Adrenal gland (tissue), 9 donors: ENCODE measurements at regions not wholly inside any gene's neighbourhood (a gene's known extent, or its start where the extent isn't known, plus 50 kb on each side); places are given as distances from the start of the nearest gene placed in this dataset.
"Not testable (repeated sequence)": the region's sequence is repeated elsewhere in the genome, so short reads cannot be mapped to it uniquely, and the experiment has no call there.

Source experiments
- DNase-seq, 7 donors: peaks; one replicate each; pipeline ENCODE4 v3.0.0-alpha.2; 2019 to 2020
- H3K27ac ChIP-seq, 5 donors: fragments of 200-600 bp; sonication (generic) in 4 of 5; 1 replicate in 3 of 5; 2 replicates in 2 of 5; pipeline versions ENCODE4 v1.5.1 to v1.8.0; 2016 to 2020; ENCODE audit warnings: mild to moderate bottlenecking in 1 of 5
- H3K27me3 ChIP-seq: fragments of 200-600 bp; 2 replicates; pipeline ENCODE4 v1.8.0; 2021
- H3K36me3 ChIP-seq, 2 donors: fragments of 200-600 bp; replicated peaks in 1 of 2; 1 replicate in 1 of 2; 2 replicates in 1 of 2; pipeline versions ENCODE4 v1.5.1 to v1.8.0; 2018 to 2022
- H3K4me1 ChIP-seq, 2 donors: fragments of 200-600 bp; replicated peaks in 1 of 2; 1 replicate in 1 of 2; 2 replicates in 1 of 2; pipeline versions ENCODE4 v1.5.1 to v1.8.0; 2018 to 2021
- H3K4me3 ChIP-seq, 4 donors: fragments of 200-600 bp; sonication (generic) in 3 of 4; one replicate each; pipeline ENCODE4 v1.5.1; 2016 to 2018
- H3K9me3 ChIP-seq, 3 donors: fragments of 200-600 bp; sonication (generic) in 1 of 3; replicated peaks in 1 of 3; 1 replicate in 2 of 3; 2 replicates in 1 of 3; pipeline versions ENCODE4 v1.5.1 to v1.8.0; 2016 to 2021
- POLR2A ChIP-seq, 2 donors: fragments of 450-650 bp; IDR thresholded peaks; one replicate each; pipeline ENCODE4 v1.6.1; 2017; ENCODE audit warnings: antibody characterized with exemption in 2 of 2, mild to moderate bottlenecking in 2 of 2, moderate library complexity in 1 of 2
- WGBS, 4 donors: extraction: QIAGEN DNeasy Blood & Tissue Kit in 2 of 4; methylation state at CpG; one replicate each; pipeline versions ENCODE4 v1.1.5 to v1.1.7; 2013 to 2017; 5-methylcytosine and 5-hydroxymethylcytosine counted together
- intact Hi-C, 2 donors: fragments of 100-400 bp; cut with DNase I; formaldehyde crosslinking; loops; one replicate each; pipeline versions ENCODE4 v1.14.1 to v1.15.0; 2022 to 2023
- TF ChIP-seq, protein P1 (sequence below), 6 experiments: fragments of 450-650 bp in 4 of 6; fragments of 200-600 bp in 2 of 6; sonication (generic) in 1 of 6; IDR thresholded peaks; 1 replicate in 5 of 6; 2 replicates in 1 of 6; pipeline versions ENCODE4 v1.5.1 to v1.8.0; 2016 to 2021; ENCODE audit warnings: antibody characterized with exemption in 6 of 6, mild to moderate bottlenecking in 2 of 6, moderate library complexity in 1 of 6
- donor health status: healthy with polysubstance abuse.
- donor health status: Bipolar disorder and iron deficiency.
- donor health status: DM: yes; HTN: yes; CAD: no.
- donor health status: DM: no; HTN: no; CAD: no.
- donor health status: DM: no; HTN: no; CAD: no.

DNA sequence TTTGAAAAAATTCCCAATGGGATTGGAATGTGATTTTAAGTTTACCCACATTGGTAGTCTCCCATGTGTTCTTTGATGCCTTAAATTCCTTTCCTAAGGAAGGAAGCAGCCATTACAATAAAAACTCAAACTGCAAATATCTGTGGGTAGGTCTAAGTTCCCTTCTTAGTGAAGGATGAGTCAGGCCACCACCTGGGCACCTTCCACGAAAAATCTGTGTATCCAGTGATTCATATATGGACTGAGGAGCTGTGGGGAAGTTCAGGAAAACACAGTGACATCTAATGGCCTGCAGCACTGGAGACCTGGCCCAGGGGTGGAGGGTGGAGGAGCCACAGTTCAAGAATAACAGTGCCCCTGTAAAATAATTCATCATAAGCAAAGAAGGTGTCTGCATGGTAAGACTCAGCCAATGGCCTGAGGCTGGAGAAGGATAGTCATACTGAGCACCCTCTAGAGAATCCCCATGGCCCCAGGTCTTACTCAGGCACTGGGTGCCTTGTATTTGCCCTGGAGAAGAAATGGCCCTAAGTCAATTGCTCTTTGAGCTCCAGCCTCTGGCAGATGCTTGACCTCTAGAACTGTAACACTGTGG, 248.6 kb downstream of the SP3 start:
- H3K36me3 ChIP-seq, result no peaks in the 10 kb centered on the region
- no peak for DNase-seq
- no peak overlapping the region for H3K27ac ChIP-seq
- intact Hi-C loops, result no loop called here
- WGBS, 4 donors, result 42 to 56% (median 53%) methylated on average over 1 of the region's 1 CpG
- no peaks in the 10 kb centered on the region for H3K4me1 ChIP-seq
- no peak overlapping the region for H3K4me3 ChIP-seq
- TF ChIP-seq POLR2A (IDR thresholded peaks at IDR 0.05), result no peak
- TF ChIP-seq, protein P1, sequence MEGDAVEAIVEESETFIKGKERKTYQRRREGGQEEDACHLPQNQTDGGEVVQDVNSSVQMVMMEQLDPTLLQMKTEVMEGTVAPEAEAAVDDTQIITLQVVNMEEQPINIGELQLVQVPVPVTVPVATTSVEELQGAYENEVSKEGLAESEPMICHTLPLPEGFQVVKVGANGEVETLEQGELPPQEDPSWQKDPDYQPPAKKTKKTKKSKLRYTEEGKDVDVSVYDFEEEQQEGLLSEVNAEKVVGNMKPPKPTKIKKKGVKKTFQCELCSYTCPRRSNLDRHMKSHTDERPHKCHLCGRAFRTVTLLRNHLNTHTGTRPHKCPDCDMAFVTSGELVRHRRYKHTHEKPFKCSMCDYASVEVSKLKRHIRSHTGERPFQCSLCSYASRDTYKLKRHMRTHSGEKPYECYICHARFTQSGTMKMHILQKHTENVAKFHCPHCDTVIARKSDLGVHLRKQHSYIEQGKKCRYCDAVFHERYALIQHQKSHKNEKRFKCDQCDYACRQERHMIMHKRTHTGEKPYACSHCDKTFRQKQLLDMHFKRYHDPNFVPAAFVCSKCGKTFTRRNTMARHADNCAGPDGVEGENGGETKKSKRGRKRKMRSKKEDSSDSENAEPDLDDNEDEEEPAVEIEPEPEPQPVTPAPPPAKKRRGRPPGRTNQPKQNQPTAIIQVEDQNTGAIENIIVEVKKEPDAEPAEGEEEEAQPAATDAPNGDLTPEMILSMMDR (IDR thresholded peaks at IDR 0.05), result no peak
- H3K27me3 ChIP-seq, result no peaks in the 10 kb centered on the region
- no peaks in the 10 kb centered on the region for H3K9me3 ChIP-seq

DNA sequence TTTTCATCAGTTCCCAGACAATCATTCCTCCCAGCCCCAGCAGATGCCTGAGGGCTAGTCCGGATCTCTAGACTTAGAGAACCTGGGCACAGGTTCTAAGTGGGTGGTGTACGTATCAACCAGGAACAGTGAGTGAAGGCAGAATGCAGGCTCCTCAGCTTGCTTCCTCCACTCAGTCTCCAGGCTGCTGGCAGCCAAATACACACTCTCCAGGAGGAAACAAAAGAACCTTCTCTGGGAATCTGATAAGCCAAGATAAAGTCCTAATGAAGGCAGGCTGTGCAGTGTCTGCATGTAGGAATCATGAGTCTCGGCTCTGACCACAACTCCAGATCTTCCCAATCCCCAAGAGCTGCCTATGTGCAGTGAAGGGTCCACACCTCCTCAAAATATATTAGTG, 245.7 kb downstream of the SP3 start:
- Histone ChIP-seq H3K4me1 (no peaks in the 10 kb centered on the region), H3K27ac (no peak overlapping the region), H3K36me3 (no peaks in the 10 kb centered on the region), H3K9me3 (no peaks in the 10 kb centered on the region), H3K27me3 (no peaks in the 10 kb centered on the region), H3K4me3 (no peak overlapping the region)
- DNase-seq, result no peak
- intact Hi-C loops, result no loop called here
- 77 to 85% (median 79%) methylated on average over 3 of the region's 3 CpGs for WGBS, 4 donors
- TF ChIP-seq, protein P1 (IDR thresholded peaks at IDR 0.05), result no peak
- no peak for TF ChIP-seq POLR2A (IDR thresholded peaks at IDR 0.05)

DNA sequence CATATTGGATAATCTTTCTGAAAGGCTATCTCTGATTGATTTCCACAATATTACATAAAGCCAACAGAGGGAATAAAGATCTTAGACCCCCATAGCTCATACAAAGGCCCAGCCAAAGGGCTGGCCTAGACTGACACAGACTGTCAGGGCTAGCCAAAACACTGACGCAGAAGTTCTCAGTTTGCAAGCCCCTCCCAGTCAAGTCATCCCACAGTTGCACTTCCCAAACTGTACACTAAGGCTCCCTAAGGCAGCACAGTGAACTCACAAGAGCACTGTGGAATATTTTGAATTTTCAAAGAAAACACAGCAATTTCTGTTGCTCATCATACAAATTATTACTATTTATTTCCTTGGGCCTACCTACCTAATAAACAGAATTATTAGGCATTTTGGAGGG, 244.9 kb downstream of the SP3 start:
- Histone ChIP-seq H3K9me3 (no peaks in the 10 kb centered on the region), H3K4me3 (no peak overlapping the region), H3K4me1 (no peaks in the 10 kb centered on the region), H3K27ac (no peak overlapping the region), H3K27me3 (no peaks in the 10 kb centered on the region), H3K36me3 (no peaks in the 10 kb centered on the region)
- peak in 1 of 7 donors; percentile 1 for DNase-seq
- WGBS, 4 donors, result 51 to 63% (median 59%) methylated on average over 1 of the region's 1 CpG
- intact Hi-C loops, result no loop called here
- TF ChIP-seq POLR2A (IDR thresholded peaks at IDR 0.05), result no peak
- TF ChIP-seq, protein P1 (IDR thresholded peaks at IDR 0.05), result peak in 1 of 6 experiments; percentile 17

DNA sequence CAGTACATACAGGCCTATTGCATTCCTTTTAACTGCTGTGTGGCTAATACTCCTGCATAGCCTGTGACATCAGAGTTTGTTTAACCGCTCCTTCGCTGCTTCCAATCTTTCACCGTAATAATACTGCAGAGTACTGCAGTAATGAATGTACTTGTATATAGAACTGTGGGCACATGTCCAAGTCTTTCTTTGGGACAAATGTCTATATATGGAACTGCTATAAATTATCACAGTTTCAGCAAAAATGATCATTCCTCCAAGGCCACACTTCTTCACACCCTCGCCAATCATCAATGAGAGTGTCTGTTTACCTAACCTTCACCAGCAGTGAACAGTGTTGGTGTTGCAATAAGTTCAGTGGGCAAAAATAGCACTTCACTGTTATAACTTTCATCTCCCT, 230.4 kb downstream of the SP3 start:
- no peaks in the 10 kb centered on the region for H3K4me1 ChIP-seq
- intact Hi-C loops, result no loop called here

DNA sequence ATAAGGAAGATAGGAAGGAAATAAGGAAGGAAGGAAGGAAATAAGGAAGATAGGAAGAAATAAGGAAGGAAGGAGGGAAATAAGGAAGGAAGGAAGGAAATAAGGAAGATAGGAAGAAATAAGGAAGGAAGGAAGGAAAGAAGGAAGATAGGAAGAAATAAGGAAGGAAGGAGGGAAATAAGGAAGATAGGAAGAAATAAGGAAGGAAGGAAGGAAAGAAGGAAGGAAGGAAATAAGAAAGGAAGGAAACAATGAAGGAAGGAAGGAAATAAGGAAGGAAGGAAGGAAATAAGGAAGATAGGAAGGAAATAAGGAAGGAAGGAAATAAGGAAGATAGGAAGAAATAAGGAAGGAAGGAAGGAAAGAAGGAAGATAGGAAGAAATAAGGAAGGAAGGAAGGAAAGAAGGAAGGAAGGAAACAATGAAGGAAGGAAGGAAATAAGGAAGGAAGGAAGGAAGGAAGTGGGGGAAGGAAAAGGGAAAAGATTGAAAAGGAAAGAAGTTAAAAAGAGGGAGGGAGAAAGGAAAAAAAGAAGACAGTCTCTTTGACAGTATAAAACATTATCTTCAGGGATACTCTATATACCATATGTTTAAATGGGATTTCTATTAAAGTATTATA, 227.1 kb downstream of the SP3 start:
- H3K4me3 ChIP-seq, H3K27me3 ChIP-seq, H3K4me1 ChIP-seq, intact Hi-C loops, H3K9me3 ChIP-seq, H3K36me3 ChIP-seq, DNase-seq, H3K27ac ChIP-seq: not testable (repeated sequence)

More for the DNA sequence above, 230.4 kb downstream of the SP3 start:
- no peaks in the 10 kb centered on the region for H3K36me3 ChIP-seq
- TF ChIP-seq, protein P1 (IDR thresholded peaks at IDR 0.05), result no peak
- no peak for TF ChIP-seq POLR2A (IDR thresholded peaks at IDR 0.05)
- H3K9me3 ChIP-seq, result no peaks in the 10 kb centered on the region
- WGBS, 4 donors, result 66 to 73% (median 71%) methylated on average over 4 of the region's 4 CpGs
- H3K27me3 ChIP-seq, result no peaks in the 10 kb centered on the region
- H3K27ac ChIP-seq, result no peak overlapping the region
- H3K4me3 ChIP-seq, result no peak overlapping the region
- no peak for DNase-seq
